ENCODE measurements at regions not wholly inside any gene's neighbourhood (a gene's known extent, or its start where the extent isn't known, plus 50 kb on each side); places are given as distances from the start of the nearest gene placed in this dataset.

- DNase-seq (ENCODE audit: low read depth), result no peak
Measured at GRCh38 chr5:61966296-61966955, 339.6 kb upstream of the KIF2A start.

GRCh38 chr5:61966997-61967396, 339.0 kb upstream of the KIF2A start:
- DNase-seq (ENCODE audit: low read depth), result no peak

GRCh38 chr5:61967681-61968080, 338.3 kb upstream of the KIF2A start:
- no peak for DNase-seq (ENCODE audit: low read depth)

- DNase-seq (ENCODE audit: low read depth), result no peak
Measured at GRCh38 chr5:61969347-61969746, 336.7 kb upstream of the KIF2A start.

- DNase-seq (ENCODE audit: low read depth), result no peak
Measured at GRCh38 chr5:61969755-61970154, 336.3 kb upstream of the KIF2A start.

GRCh38 chr5:61970218-61970617, 335.8 kb upstream of the KIF2A start:
- no peak for DNase-seq (ENCODE audit: low read depth)

- DNase-seq (ENCODE audit: low read depth), result no peak
Measured at GRCh38 chr5:61974680-61975079, 331.3 kb upstream of the KIF2A start.

GRCh38 chr5:61981886-61982285, 324.1 kb upstream of the KIF2A start:
- DNase-seq (ENCODE audit: low read depth), result no peak

GRCh38 chr5:61991430-61991829, 314.6 kb upstream of the KIF2A start:
- no peak for DNase-seq (ENCODE audit: low read depth)

- DNase-seq (ENCODE audit: low read depth), result no peak
Measured at GRCh38 chr5:61991866-61992265, 314.1 kb upstream of the KIF2A start.

- DNase-seq (ENCODE audit: low read depth), result no peak
Measured at GRCh38 chr5:61993295-61993927, 312.6 kb upstream of the KIF2A start.

GRCh38 chr5:61994171-61994570, 311.8 kb upstream of the KIF2A start:
- DNase-seq (ENCODE audit: low read depth), result no peak

GRCh38 chr5:61995486-61995885, 310.5 kb upstream of the KIF2A start:
- no peak for DNase-seq (ENCODE audit: low read depth)

- DNase-seq (ENCODE audit: low read depth), result no peak
Measured at GRCh38 chr5:61999371-61999770, 306.6 kb upstream of the KIF2A start.

GRCh38 chr5:62000646-62001045, 305.4 kb upstream of the KIF2A start:
- no peak for DNase-seq (ENCODE audit: low read depth)

GRCh38 chr5:62001640-62002039, 304.4 kb upstream of the KIF2A start:
- DNase-seq (ENCODE audit: low read depth), result no peak

GRCh38 chr5:62002436-62002835, 303.6 kb upstream of the KIF2A start:
- DNase-seq (ENCODE audit: low read depth), result no peak

GRCh38 chr5:62005551-62005950, 300.5 kb upstream of the KIF2A start:
- DNase-seq (ENCODE audit: low read depth), result no peak

- no peak for DNase-seq (ENCODE audit: low read depth)
Measured at GRCh38 chr5:62007457-62007856, 298.5 kb upstream of the KIF2A start.

- no peak for DNase-seq (ENCODE audit: low read depth)
Measured at GRCh38 chr5:62011089-62011664, 294.8 kb upstream of the KIF2A start.

GRCh38 chr5:62017092-62017491, 288.9 kb upstream of the KIF2A start:
- DNase-seq (ENCODE audit: low read depth), result no peak

- no peak for DNase-seq (ENCODE audit: low read depth)
Measured at GRCh38 chr5:62029303-62029702, 276.7 kb upstream of the KIF2A start.

- DNase-seq (ENCODE audit: low read depth), result no peak
Measured at GRCh38 chr5:62030326-62030725, 275.7 kb upstream of the KIF2A start.

GRCh38 chr5:62038024-62038423, 268.0 kb upstream of the KIF2A start:
- no peak for DNase-seq (ENCODE audit: low read depth)

Data from amniotic epithelial cell (primary cell).